Fibroblast of the conjunctiva (primary cell): ENCODE measurements at regions not wholly inside any gene's neighbourhood (a gene's known extent, or its start where the extent isn't known, plus 50 kb on each side); places are given as distances from the start of the nearest gene placed in this dataset.
"Not testable (repeated sequence)": the region's sequence is repeated elsewhere in the genome, so short reads cannot be mapped to it uniquely, and the experiment has no call there.

Source experiments
- DNase-seq: peaks from one replicate; pipeline ENCODE4 v3.0.0-alpha.2; 2010; ENCODE audit warnings: low read depth

DNA sequence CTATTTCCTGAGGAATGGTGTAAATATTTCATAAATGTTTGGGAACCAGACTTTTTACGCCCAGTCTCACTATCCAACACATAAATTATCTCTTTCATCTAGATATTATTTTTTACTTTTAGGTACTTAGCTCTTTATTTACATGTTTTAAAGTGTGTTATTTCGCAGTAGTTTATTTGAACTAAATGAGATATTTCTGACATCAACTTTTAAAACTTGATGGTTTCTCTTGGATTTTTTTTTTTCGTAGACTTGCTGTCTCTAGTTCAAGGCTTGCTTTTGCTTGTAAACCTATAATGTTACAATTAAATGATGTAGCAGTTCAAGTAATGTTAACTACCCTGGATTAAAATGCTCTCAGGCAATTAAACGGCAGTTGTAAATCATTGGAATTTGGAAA, 241.7 kb upstream of the PDE3A start:
- DNase-seq = no peak

DNA sequence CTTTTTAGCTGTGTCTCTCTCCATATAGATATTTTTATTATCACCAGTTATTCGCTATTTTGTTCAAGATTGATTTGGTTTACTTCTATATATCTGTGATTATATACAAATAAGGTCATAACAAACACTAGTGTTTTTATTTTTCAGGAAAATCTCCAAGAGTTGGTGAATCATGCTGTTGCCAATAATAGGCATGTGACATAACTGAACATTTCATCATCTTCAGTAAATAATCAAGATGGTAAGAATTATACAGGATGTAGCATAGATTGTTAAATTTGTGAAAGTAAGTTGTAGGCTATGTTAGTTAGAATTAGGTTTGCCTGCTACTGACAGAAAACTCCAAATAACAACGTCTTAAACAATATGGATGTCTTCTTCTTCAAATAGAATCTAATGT, 240.9 kb upstream of the PDE3A start:
- DNase-seq = no peak

DNA sequence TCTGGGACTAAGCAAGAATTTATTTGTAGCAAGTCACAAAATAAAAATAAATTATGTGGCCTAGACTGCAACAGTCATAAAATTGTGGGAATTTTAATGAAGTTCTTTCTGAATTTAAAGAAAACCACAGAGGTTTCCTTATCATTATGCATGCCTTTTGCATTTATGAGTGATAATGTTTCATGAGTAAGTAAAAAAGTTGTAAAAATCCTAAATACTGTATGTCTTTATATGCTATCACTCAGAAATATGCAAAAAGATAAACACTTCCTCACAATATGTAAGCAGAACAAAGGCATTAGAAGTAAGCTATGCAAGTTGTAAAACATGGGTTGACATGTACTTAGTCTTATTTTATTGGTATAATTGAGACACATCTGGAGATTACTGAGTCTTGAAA, 239.4 kb upstream of the PDE3A start:
- DNase-seq = no peak

DNA sequence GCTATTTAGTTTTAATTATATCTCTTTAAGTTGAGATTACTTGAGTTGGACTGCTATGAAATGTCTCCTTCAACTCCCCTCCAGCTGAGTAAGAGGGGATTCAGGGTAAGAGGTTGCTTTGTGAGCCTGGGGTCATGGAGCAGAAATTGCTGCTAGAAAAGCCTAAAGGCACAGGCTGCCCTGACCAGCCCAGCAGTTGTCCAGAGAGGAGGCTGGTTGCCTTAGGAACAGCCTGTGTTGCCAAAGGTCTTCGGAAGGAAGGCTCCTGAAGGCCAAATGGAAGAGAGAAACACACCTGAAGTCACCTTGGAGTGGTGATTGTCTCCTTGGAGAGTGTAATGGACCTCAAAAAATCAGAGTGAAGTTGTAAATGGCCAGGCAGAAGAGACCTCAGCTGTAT, 235.5 kb upstream of the PDE3A start:
- no peak for DNase-seq

DNA sequence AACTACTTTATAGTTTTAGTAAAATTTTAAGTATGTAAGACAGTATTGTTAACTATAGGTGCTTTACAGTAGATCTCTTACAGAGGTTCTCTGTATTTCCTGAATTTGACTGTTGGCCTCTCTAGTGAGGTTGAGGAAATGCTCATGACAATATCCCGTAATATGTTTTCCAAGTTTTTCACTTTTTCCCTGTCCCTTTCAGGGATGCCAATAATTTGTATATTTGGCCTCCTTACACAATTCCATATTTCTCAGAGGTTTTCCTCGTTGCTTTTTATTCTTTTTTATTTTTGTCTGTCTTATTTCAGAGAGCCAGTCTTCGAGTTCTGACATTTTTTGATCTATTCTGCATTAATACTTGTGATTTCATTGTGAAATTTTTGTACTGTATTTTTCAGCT, 233.7 kb upstream of the PDE3A start:
- DNase-seq = no peak

DNA sequence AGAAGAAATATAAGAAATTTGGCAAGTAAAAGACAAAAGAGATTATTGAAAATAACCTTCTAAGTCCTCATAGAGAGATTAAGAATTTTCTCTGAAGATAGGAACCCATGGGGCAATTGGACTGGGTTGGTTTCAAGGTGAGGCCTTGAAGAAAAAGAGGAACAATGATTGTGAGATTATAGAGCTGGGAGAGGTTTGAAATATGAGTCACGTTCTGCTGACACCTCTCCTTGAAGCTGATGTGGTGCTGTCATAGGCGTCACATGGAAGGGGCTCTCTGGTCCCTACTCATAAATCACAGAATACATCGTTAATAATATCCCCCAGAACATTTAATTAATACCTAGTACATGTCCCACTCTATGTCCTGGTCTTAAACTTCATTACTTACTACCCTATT, 227.6 kb upstream of the PDE3A start:
- DNase-seq = no peak

DNA sequence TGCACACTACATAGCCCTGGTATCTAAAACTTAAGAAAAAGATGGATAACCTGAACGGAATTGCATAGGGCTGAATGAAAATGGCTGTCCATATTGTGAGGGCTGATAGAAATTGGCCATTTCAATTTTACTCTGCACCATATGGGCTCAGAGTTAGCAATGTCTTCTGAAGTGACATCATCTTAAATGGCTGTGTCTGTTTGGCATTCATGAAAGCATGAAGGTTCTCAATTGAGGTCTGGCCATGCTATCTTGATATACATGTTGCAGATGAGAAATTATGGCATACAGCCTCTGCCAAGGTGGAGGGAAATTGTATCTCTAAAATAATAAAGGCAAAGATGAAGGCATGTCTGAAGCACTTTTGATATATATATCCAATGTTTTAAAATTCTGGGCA, 226.0 kb upstream of the PDE3A start:
- no peak for DNase-seq

DNA sequence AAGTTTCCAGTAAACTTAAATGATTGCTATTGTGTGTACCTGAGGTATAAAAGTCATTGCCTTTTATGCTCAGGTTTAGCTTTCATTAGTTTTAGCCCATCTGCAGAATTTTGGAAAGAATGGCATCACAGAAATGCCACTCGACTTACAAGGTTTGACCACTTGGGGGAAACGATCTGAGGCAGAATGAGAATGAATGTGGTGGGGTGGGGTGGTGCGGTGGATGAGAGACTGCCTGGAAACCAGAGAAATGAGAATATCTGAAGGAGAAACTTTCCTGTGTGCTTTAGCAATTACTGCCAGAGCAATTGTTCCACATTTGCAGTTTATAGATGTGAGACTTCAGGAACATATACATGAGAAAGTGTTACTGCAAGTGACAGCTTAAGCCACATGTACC, 225.4 kb upstream of the PDE3A start:
- no peak for DNase-seq

DNA sequence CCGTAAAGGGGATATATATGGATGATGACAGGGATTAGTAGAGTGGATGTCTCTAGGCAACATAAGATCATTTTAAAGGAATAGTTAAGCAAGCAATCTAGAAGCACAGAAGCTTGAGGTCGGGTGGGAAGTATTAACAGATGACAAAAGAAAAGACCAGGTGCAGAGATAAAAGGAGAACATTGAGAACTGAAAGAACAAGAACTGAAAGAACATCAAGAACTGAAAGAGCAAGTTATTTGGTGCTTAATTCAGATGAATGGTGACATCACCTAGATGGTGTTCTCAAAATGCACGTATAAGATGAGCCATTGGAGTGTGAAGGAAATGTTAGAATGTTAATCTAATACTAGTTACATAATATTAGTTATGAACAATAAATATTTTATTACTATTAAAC, 224.0 kb upstream of the PDE3A start:
- no peak for DNase-seq

DNA sequence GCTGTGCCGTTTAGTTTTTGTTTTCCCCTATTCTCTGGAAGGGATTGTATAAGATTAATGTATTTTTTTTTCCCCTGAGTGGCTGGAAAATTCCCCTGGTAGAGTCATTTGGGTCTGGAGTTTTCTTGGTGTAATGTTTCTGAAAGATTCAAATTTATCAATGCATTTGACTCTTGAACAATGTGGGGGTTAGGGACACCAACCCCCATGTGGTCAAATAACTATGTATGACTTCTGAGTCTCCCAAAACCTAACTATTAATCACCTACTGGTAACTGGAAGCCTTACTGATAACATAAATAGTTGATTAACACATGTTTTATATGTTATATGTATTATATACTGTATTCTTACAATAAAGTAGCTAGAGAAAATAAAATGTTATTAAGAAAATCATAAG, 220.1 kb upstream of the PDE3A start:
- DNase-seq = no peak

DNA sequence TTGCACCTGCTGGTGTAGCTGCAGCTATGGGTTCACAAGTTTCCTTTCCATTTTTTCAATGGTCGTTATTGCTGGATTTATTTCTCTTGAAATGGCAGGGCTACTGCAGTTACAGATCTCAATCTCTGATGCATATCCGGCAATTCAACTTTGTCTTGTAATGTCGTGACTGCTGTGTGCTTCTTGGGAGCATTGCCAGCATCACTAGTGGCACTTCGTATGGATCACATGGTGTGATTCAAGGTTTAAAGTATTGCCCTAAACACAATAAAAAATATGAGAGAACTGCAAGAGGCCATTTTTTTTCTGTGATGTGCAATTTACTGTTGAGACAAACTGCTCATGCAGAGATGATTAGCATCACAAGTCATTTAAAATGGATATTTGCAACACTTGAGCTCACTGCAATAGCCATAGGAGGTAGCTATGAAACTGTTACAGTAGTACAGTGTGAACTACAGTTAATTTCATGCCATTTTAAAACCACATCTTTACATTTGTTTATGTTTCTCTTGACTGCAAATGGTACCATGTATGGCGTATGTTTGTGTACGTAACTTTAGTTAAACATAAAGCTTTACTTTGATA, 217.4 kb upstream of the PDE3A start:
- no peak for DNase-seq

DNA sequence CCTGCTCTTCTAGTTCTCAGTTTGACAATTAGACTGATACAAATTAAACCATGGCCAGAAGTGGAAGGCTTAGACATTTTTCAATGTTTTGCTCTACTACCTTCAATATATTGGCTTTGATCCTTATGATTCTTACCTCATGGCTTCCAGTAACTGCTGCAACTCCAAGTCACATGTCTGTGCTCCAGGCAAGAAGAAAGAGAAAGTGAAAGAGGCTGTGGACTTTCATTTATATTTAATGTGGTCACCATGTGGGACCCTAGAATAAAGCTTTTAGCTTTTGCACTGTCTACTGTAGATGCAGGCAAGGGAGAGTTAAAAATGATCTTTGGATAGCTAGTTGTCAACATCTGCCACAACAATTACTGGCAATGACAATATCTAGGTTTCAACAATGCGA, 214.3 kb upstream of the PDE3A start:
- DNase-seq = no peak

DNA sequence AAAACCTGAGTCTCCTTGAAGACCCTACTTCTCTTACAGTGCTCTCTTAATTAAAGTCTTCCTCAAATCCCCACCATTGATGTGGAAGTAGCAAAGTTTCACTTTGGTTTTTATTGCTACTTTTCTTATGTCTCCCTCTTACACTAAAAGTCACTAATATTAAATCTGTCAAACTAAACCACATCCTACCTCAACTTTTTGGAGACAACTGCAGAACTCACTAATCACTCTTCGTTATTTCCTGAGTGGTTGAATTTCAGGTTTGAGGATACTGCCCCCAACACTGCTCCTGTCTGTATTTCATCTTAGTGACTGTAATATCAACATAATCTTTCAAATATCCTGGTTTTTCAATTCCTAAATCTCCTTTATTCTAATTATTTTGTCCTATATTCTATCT, 213.0 kb upstream of the PDE3A start:
- DNase-seq = no peak

DNA sequence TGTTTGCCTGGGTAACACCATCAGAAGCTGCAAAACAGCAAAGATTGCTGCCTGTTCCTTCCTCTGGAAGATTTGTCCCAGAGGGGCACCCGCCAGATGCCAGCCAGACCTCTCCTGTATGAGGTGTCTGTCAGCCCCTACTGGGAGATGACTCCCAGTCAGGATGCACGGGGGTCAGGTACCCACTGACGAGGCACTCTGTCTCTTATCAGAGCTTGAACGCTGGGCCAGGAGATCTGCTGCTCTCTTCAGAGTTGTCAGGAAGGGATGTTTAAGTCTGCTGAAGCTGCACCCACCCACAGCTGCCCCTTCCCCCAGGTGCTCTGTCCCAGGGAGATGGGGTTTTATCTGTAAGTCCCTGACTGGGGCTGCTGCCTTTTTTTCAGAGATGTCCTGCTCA, 207.4 kb upstream of the PDE3A start:
- not testable (repeated sequence) for DNase-seq

DNA sequence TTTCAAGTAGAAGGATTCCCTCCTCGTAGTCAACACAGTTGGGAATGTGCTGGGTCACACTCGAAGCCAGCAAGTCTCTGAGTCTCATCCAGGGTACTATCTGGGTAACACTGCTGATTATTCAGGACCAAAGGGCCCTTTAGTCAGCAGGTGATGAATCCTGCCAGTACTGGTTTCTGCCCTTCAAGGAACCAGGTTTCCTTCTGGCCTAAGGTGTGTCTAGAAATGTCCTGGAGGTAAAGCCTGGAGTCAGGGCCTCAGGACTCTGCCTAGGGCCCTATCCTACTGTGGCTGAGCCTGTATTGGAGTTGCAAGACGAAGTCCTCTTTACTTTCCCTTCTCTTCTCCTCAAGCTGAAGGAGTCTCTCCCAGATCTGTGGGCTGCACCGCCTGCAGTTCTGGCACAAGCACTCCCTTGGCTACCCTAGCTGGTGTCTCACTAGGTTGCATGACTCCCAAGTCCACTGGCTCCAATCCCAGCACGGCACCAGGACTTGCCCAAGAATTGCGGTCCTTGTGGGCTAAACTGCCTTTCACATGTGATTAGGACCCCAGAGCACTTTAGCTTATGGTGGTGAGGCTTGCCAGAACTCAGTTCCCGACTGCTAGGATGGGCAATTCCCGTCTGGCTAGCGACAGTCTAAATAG, 193.7 kb upstream of the PDE3A start:
- no peak for DNase-seq

DNA sequence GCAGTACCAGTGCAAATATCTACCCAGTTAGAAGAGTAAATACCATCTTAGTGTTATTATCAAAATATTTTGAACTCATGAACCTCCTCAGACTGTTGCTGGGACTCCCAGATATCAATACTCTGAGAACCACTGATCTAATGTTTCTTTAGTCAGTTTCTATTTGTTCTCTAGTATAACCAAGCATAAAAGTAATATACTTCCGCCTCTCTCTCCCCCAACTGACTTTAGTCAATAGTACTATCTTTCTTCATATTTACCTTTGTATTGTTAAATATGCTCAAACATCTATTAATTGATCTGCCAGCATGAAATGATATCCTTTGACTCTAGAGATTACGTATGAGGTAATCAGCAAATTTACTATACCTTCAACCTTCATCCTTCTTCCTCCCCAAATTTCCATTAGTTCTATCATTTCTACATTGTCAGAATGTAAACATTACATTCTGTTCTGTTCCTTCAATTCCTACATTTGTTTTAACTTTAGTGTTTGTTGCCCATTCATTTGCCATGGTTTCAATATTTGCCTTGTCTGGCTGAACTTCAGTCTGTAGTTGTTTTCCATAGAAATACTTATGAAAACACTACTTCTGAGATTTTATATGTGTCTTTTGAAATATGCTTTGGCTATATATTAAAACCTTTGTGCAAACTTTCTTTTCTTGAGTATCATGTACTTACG, 192.5 kb upstream of the PDE3A start:
- no peak for DNase-seq

DNA sequence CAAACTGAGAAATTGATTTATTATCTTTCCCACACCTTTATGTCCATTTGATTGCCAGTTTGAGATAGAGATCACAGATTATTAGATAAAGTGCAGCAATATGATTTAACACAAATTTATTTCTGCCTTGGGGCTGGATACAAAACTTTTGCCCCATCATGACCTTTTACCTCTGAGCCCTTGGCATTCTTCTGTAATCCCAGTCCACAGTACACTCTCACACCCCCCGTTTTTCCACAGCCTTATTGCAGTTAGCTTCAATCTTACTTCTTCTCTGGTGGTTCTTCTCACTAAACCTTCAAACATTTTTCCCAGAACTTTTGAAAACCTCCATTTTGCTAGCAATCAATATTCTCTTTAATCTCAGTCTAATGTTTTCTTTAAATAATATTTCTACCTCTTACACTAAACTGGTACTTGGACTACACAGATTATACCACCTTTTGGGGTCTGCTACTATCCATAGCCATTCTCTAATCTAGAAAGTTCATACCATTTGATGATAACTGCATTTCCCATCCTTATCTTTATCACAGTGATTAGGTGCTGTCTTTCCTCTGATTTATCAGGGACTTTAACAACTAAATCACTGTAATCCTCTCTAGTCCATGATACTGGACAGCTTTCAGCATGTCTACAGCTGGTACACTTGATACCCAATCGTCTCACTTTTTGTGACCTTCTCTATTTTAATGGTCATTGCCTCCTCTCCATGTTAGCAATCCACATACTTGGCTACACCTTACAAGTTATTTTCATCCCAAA, 186.7 kb upstream of the PDE3A start:
- no peak for DNase-seq

DNA sequence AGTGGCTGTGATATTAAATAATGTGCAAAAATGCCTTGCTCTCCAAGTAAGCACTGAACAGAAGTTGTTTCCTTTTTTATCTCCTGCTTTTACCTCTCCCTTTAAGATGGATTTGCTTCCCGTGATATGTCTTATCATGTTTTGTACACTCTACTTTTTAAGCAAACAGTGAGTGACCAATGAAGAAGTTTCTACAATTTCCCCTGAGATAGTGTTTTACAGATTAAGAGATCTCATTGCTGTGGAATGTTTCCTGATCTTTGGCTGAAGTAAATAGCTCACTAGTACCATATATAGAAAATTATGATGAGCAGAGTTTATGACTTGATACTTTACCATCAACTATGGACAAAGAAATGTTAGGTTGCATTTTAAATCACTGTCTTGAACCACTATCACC, 184.8 kb upstream of the PDE3A start:
- no peak for DNase-seq

DNA sequence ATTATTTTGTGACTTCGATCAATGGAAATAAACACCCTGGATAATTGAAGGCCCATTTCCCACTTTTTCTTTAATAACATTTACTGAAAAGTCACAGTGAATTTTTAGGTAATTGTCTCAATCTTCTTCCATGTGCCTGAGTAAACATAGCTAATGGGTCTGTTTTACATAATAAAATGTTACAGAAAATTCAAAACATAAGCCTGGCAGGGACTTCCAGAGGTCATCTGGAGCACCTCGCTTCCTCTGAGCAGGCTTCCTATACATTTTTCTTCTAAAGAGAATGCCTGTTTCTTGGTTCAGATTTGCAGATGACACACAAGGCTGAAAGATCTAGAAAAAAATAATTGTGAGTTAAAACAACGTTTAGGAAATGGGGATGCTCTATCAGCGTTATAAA, 183.8 kb upstream of the PDE3A start:
- DNase-seq = no peak

DNA sequence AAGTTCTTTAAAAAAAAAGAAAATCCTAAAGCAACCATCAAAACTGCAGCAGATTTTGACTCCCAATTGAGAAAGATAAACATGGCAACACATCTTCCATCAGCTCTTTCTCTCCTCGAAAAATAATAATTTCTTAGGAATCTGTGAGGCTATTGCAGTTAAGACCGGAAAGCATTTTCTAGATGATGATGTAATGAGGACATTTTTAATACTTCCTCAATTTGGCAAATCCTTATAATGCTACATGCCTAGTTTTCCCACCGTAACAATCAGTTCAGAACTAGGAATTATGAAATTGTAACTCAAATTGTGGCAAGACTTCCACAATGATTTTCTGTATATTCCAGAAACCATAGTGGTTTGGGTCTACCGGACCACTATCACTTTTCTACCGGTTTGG, 180.9 kb upstream of the PDE3A start:
- DNase-seq = no peak

DNA sequence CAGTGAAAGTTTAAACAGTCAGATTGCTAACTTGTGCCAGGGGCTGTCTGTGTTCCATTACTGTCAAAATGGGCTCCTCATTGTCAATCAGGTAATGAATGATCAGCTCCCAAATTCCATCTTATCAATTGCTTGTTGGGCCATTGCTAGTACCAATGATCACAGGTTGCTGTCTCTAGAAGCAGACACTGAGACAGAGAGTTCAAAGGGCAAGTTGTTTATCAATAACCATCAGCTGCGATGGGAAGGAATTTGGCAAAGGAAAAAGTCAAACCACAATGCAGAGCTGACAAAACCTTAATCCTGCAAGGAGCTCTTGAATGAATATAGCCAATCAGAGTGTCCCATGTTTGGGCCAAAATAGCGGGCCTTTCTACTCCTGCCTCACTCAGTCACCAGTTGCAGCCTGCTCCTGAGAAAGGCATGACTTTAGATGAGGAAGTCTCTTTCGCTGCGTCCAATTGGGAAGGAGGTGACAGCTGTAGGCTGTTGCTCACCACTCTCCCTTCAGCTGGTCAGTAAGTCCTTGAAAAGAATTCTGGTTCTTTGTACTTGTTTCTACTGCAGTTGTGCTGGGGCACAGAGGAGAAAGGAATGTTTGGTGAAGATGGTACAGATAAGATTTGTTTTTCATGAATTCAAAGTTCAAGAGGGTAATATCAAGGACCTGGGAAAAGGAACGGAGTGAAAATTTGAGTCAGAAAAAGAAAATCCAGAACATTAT, 179.2 kb upstream of the PDE3A start:
- no peak for DNase-seq

DNA sequence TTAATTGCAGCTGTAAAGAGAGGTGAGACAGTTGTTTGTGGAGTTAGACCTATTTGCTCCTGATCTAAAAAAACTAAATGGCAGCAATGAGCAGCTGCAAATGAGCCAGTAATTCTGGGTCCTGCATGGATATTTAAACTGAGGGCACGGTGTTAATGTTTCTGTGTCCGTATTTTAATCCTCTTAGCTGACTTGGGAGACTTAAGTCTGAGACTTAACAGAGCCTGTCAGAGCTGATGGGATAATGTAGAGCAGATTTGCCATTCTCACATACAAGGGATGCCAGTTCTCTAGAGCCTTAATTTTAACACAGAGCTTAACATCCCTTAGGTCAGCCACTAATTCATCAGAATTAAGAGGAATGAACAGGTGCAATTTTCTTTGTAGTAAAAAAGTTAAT, 178.6 kb upstream of the PDE3A start:
- DNase-seq = no peak

DNA sequence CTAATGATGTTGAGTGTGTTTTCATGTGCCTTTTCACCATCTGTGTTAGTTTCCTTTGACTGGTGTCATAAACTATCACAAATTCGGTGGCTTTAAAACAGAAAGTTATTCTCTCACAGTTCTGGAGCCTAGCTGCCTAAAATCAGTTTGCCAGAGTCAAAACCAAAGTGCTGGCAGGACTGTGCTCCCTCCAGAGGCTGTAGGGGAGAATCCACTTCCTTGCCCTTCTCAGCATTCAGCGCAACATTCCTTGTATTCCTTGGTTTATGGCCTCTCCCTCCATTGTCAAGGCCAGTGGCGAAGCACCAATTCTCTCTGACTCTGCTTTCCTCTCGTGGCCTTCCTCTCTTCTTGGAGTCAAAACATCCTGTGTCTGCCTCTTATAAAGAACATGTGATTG, 174.2 kb upstream of the PDE3A start:
- no peak for DNase-seq
